ENCODE measurements at regions not wholly inside any gene's neighbourhood (a gene's known extent, or its start where the extent isn't known, plus 50 kb on each side); places are given as distances from the start of the nearest gene placed in this dataset.

- no peak for DNase-seq
Measured at GRCh38 chr20:22863826-22864225, 171.3 kb upstream of the SSTR4 start.

GRCh38 chr20:22866812-22867341 lies 168.2 kb upstream of the SSTR4 start:
- no peak for DNase-seq

GRCh38 chr20:22878166-22878565 lies 156.9 kb upstream of the SSTR4 start:
- no peak for DNase-seq

- no peak for DNase-seq
Measured at GRCh38 chr20:22880277-22880676, 154.8 kb upstream of the SSTR4 start.

GRCh38 chr20:22887796-22888195 lies 147.3 kb upstream of the SSTR4 start:
- DNase-seq = no peak

GRCh38 chr20:22890594-22891300 lies 144.4 kb upstream of the SSTR4 start:
- no peak for DNase-seq

GRCh38 chr20:22901164-22901563 lies 133.9 kb upstream of the SSTR4 start:
- no peak for DNase-seq

- no peak for DNase-seq
Measured at GRCh38 chr20:22901921-22902320, 133.2 kb upstream of the SSTR4 start.

- DNase-seq = no peak
Measured at GRCh38 chr20:22904386-22904785, 130.7 kb upstream of the SSTR4 start.

GRCh38 chr20:22904905-22905304 lies 130.2 kb upstream of the SSTR4 start:
- no peak for DNase-seq

GRCh38 chr20:22905658-22906057 lies 129.5 kb upstream of the SSTR4 start:
- DNase-seq = no peak

- DNase-seq = no peak
Measured at GRCh38 chr20:22908437-22908836, 126.7 kb upstream of the SSTR4 start.

- no peak for DNase-seq
Measured at GRCh38 chr20:22908944-22909343, 126.2 kb upstream of the SSTR4 start.

GRCh38 chr20:22909436-22909835 lies 125.7 kb upstream of the SSTR4 start:
- no peak for DNase-seq

- DNase-seq = no peak
Measured at GRCh38 chr20:22910287-22910852, 124.7 kb upstream of the SSTR4 start.

GRCh38 chr20:22914291-22914690 lies 120.8 kb upstream of the SSTR4 start:
- DNase-seq = no peak

- no peak for DNase-seq
Measured at GRCh38 chr20:22915512-22915911, 119.6 kb upstream of the SSTR4 start.

GRCh38 chr20:22916021-22916842 lies 118.9 kb upstream of the SSTR4 start:
- no peak for DNase-seq

- DNase-seq = no peak
Measured at GRCh38 chr20:22918286-22918983, 116.7 kb upstream of the SSTR4 start.

GRCh38 chr20:22920898-22921297 lies 114.2 kb upstream of the SSTR4 start:
- DNase-seq = no peak

GRCh38 chr20:22921595-22922421 lies 113.3 kb upstream of the SSTR4 start:
- no peak for DNase-seq

GRCh38 chr20:22922987-22923386 lies 112.1 kb upstream of the SSTR4 start:
- no peak for DNase-seq

Data from RPMI8226 (cell line).